AG04450 (cell line): ENCODE measurements at regions not wholly inside any gene's neighbourhood (a gene's known extent, or its start where the extent isn't known, plus 50 kb on each side); places are given as distances from the start of the nearest gene placed in this dataset.

Experiments used
- CTCF ChIA-PET: fragments of 300-600, 350-600 bp; formaldehyde crosslinking; extraction: SDS; loops from one replicate; lab custom pipeline; 2022; ENCODE audit warnings: antibody characterized with exemption, inconsistent platforms; lab: Charles Lee
- POLR2A ChIA-PET: fragments of 350-600 bp; formaldehyde crosslinking; extraction: SDS; loops from one replicate; lab custom pipeline; 2021; ENCODE audit warnings: antibody characterized with exemption, inconsistent platforms; lab: Yijun Ruan, JAX
- DNase-seq: peaks from one replicate; pipeline ENCODE4 v3.0.0-alpha.2; 2011; ENCODE audit warnings: low read depth, low spot score
- H3K27ac ChIP-seq: one replicate; pipeline ENCODE4 v1.5.1; 2012; ENCODE audit warnings: low read depth, low read length, control low read depth
- H3K27me3 ChIP-seq: one replicate; pipeline ENCODE4 v1.6.0; 2012; ENCODE audit warnings: low read length; ENCODE audit not compliant: control insufficient read depth, insufficient read depth
- H3K4me3 ChIP-seq: 2 replicates; pipeline ENCODE4 v1.5.1; 2011; ENCODE audit warnings: mild to moderate bottlenecking, low read depth, low read length, control low read depth
- H3K9me3 ChIP-seq: 2 replicates; pipeline ENCODE4 v1.5.1; 2012; ENCODE audit warnings: low read length; ENCODE audit not compliant: control insufficient read depth, insufficient read depth
- TF ChIP-seq, protein P1 (sequence below): IDR thresholded peaks from 2 replicates; pipeline ENCODE4 v1.5.1; 2011; ENCODE audit warnings: low read depth, low read length, control low read depth, inconsistent platforms

DNA sequence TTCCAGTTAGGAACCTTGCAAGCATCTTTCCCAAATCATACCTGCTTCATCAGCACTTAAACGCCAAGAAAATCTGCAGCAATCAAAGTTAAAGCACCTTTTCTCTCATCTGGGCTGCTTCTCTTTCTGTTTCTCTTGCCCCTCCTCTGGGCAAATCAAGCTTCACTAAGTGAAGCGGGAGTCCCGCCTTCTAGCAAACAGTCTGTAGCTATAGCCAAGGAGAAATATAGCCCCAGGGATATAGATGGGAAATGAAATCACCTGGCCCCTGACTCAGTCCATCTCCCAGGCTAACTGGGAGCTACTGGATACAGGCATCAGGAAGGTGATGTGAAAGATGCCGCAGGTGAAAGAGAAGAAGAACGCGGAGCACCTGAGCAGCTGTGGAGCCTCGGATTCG, 481.9 kb downstream of the C6orf118 start:
- H3K27ac ChIP-seq, result no peak overlapping the region
- ChIA-PET CTCF (no interaction called here), POLR2A (no interaction called here)
- no peak for DNase-seq
- H3K9me3 ChIP-seq, result peaks cover 39% of the 10 kb centered on the region
- TF ChIP-seq, protein P1, sequence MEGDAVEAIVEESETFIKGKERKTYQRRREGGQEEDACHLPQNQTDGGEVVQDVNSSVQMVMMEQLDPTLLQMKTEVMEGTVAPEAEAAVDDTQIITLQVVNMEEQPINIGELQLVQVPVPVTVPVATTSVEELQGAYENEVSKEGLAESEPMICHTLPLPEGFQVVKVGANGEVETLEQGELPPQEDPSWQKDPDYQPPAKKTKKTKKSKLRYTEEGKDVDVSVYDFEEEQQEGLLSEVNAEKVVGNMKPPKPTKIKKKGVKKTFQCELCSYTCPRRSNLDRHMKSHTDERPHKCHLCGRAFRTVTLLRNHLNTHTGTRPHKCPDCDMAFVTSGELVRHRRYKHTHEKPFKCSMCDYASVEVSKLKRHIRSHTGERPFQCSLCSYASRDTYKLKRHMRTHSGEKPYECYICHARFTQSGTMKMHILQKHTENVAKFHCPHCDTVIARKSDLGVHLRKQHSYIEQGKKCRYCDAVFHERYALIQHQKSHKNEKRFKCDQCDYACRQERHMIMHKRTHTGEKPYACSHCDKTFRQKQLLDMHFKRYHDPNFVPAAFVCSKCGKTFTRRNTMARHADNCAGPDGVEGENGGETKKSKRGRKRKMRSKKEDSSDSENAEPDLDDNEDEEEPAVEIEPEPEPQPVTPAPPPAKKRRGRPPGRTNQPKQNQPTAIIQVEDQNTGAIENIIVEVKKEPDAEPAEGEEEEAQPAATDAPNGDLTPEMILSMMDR, result no peak
- H3K27me3 ChIP-seq, result no peaks in the 10 kb centered on the region
- no peak overlapping the region for H3K4me3 ChIP-seq

GRCh38 chr6:164826831-164827468, 482.5 kb downstream of the C6orf118 start:
- POLR2A ChIA-PET, result no interaction called here
- CTCF ChIA-PET, result no interaction called here

DNA sequence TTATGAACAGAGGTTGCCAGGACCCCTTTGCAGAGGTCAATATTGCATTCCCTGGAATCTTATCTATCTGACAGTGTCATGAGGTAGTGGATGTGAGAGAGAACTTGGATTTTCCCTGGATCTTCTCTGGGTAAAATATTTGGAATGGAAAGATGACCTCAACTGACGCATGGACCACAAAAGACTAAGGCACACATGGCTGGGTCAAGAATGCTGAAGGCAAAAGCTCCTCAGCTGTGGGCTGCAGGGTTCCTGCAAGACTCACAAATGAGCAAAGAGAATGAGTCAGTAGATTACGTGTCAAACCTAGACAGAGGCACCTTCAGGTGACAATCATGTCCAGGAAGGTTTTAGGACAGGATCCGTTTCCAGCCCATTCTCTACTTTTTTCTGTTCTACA, 484.0 kb downstream of the C6orf118 start:
- ChIA-PET CTCF (no interaction called here), POLR2A (no interaction called here)
- Histone ChIP-seq H3K27me3 (no peaks in the 10 kb centered on the region), H3K9me3 (peaks cover 31% of the 10 kb centered on the region), H3K27ac (no peak overlapping the region), H3K4me3 (no peak overlapping the region)
- no peak for DNase-seq
- TF ChIP-seq, protein P1, result no peak

More at GRCh38 chr6:164826831-164827468, 482.5 kb downstream of the C6orf118 start:
- Histone ChIP-seq H3K27me3 (no peaks in the 10 kb centered on the region), H3K4me3 (no peak overlapping the region), H3K9me3 (peaks cover 35% of the 10 kb centered on the region), H3K27ac (no peak overlapping the region)
- TF ChIP-seq, protein P1, result no peak
- no peak for DNase-seq

DNA sequence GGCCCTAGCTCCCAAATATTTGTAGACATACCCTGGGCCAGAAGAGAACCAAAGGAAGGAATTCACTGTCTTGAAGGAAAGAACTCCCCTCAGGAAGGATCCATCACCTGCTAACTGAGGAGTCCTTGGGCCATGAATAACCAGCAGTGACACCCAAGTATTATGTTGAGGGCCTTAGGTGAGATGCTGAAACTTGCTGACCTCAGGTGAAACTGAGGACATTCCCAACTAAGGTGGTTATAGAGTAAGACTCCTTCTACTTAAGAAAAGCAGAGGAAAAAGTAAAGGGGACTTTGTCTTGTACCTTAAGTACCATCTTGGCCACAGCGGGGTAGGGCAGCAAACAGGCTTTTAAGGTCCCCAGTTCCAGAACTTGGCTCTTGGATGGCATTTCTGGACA, 491.7 kb downstream of the C6orf118 start:
- Histone ChIP-seq H3K9me3 (peaks cover 25% of the 10 kb centered on the region), H3K27ac (no peak overlapping the region), H3K4me3 (no peak overlapping the region), H3K27me3 (no peaks in the 10 kb centered on the region)
- TF ChIP-seq, protein P1, result no peak
- ChIA-PET POLR2A (no interaction called here), CTCF (no interaction called here)
- no peak for DNase-seq

- Histone ChIP-seq H3K27ac (no peak overlapping the region), H3K27me3 (no peaks in the 10 kb centered on the region), H3K9me3 (peaks cover 25% of the 10 kb centered on the region), H3K4me3 (no peak overlapping the region)
- TF ChIP-seq, protein P1, result no peak
- DNase-seq, result no peak
- CTCF ChIA-PET, result no interaction called here
- POLR2A ChIA-PET, result no interaction called here
These were observed 496.7 kb downstream of the C6orf118 start for GRCh38 chr6:164812706-164813105.
